ENCODE measurements at regions not wholly inside any gene's neighbourhood (a gene's known extent, or its start where the extent isn't known, plus 50 kb on each side); places are given as distances from the start of the nearest gene placed in this dataset.
"Not testable (repeated sequence)": the region's sequence is repeated elsewhere in the genome, so short reads cannot be mapped to it uniquely, and the experiment has no call there.

DNA sequence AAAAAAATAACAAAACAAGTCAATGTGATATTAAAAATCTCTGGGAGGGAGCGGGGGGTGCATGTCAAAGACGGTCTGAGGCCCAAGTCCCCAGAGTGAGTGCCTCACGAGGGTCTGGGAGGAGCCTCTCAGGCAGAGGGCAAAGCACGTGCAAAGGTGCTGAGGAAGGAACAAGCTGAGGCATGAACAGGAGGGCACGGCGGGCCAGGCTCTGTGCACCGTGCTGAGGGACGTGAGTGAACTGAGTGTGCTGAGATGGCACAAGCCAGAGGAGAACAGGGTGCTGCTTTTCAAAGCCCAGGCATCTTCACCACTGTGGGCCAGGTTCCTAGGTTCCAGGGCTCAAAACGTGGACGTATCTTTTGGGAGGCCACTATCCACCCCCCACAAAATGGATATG is 142.1 kb upstream of the PHACTR3 start:
- no peak for DNase-seq (ENCODE audit: low spot score)

DNA sequence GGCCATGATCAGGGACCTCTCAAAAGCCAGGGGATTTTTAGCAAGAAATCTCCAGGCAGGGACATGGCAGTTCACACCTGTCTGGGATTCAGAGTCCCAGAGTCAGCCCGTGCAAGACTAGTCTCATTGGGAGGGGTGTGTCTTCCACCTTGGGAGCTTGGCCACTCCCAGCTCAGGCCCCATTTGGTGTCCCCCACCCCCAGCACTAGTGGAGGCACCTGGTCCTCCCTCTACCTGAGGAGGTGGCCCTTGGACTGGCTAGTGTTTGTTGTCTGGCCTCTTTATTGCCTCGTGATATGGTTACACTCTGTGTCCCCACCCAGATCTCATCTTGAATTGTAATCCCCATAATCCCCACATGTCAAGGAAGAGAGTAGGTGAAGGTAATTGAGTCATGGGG is 140.8 kb upstream of the PHACTR3 start:
- no peak for DNase-seq (ENCODE audit: low spot score)

DNA sequence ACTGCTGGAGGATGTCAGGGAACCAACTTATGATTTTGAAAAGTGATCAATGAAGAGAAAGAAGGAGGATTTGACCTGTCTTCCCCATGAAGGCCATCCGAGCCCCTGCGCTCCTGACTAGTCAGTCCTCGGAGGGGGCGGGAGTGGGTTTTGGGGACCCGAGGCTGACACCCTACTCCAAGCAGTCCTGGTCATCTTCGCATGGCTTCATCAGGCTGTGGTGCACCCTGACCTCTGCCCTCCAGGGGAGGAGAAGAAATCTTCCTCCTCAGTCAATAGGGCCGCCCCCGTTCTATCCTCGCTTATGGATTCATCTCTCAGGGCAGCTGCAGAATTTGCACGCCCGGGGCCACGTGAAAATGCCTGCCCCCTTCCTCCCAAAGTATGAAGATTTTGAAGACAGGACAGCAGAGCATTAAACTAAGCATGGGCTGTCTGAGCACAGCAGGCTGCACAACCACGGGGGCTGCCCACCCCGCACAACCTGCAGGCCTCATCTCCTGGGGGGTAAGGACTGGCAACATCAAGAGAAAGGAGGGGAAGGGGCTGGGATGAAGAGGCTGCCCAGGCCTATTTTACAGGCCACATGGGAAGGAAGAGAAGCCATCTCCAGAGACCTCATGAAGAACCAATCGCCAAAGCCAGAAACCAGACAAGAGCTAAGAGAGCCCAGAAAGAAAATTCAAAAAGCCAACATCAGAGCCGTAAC is 138.1 kb upstream of the PHACTR3 start:
- no peak for DNase-seq (ENCODE audit: low spot score)

DNA sequence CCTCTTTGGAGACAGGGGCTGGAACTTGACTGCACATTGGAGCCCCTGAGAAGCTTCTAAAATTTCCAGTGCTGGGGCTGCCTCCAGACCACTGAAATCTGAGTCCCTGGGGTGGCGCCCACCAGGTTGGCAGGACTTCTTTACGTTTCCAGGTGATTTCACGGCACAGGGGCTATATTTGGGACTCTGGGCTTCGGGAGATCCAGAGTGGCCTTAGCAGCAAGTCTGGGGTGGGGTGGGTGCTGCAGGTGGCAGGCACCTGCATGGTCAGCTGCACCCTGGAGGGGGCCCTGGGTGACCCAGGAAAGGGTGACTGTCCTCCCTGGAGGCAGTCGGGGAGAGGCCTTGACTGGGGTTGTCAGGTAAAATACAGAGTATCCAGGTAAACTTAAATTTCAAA is 135.5 kb upstream of the PHACTR3 start:
- DNase-seq (ENCODE audit: low spot score) = no peak

DNA sequence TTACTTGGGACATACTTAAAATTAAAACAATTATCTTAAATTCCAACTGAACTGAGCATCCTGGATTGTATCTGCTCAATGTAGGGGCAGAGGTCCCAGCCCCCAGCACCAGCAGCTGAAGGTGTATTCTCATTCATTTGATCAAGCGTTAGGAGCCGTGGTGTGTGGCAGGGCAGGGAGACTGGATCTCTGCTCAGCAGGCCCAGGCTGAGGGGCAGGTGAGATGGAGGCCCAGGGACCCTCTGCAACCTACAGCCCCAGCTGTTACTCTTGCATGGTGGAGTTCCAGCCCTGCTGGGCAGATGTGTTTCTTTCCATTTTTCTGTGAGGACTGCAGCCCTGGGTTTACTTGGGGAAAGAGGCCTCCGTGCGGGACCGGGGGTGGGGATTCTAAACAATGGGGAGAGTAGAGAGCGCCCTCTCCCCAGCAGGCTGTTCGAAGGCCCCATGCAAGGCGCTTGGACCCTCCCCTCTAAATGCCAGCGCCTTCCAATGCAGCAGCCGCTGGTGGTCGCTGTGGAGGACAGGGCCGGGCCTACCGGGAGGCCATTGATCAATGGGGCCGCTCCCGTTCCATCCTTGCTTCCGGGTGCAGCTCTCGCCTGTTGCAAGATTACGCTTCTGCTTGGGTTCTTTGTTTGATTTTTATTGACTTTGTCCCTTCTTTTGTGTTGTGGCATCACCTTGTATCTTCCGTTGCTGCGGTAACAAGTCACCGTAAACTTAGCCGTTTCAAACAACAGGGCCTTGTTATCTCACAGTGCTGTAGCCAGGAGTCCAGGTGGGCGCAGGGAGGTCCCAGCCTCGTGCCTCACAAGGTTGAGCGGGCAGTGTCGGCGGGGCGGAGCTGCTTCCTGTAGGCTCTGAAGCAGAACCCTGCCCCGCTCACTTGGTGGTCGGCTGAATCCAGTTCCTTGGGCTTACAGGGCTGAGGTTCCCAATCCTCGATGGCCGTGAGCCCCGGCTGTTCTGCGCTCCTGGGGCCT is 134.8 kb upstream of the PHACTR3 start:
- no peak for DNase-seq (ENCODE audit: low spot score)

DNA sequence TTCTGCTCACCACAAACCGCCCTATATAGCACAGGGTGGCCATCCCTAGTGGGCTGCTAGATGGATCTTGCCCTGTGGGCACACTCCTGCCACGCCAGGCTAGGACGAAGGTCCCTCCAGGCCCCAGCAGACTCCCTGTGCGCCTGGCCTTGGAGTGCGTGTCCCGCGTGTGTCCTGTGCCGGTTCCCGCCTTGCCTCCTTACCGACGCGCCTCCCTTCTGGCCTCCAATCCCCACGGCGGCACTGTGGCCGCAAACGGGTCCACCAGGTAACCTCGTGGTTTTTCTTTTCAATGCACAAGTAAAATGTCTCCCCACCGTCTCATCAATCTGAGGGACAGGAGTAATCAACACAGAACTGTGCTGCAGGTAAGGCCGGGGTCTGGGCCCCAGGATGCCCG is 133.8 kb upstream of the PHACTR3 start:
- DNase-seq (ENCODE audit: low spot score) = no peak

DNA sequence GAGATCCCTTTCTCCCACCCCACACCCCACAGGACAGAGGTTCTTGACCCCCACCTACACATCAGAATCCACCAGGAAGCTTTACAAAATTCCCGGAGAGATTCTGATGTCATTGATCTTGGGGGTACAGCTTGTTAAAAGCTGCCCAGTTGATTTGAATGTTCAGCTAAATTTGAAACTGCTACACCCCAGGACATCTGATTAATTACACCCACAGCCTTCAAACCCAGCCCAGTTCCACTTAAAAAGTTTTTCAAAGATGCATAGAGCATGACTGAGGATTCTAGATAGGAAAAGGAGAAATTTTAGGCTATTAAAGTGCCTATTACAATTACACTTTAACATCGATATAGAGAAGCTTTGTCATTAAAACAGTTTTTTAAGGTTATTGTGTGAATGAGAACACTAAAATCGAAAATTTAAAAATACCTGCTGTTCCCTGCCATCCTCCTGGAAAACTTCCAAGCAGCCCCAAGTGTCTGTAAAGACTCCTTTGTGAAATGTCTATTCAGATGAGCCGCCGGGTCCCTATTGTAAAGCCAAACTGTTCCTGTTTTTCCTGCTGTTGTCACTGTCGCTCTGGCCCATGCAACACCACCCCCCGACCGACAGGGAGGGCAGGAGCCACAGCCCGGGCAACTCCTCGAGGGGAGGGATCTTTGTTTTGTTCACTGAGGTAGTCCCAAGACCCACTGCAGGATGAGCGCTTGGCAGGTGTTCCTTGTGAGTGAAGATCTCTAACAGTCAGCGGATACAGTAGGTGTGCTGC is 132.5 kb upstream of the PHACTR3 start:
- no peak for DNase-seq (ENCODE audit: low spot score)

DNA sequence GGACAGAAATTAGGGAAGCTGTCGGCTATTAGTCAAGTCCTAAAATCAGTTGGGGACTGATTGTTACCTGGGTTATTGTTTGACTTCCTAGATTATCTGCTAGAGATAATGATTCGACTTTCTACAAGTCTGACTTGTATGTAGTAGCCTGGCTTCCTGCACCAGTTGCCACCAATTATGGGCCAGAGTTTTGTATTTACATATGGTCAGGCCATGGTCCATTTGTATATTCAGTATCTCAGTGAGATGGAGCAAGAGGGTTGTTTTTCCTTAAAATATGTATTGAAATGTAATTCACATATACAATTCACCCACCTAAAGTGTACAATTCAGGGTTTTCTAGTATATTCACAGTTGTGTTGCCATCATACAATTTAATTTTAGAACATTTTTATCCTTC is 130.6 kb upstream of the PHACTR3 start:
- no peak for DNase-seq (ENCODE audit: low spot score)

DNA sequence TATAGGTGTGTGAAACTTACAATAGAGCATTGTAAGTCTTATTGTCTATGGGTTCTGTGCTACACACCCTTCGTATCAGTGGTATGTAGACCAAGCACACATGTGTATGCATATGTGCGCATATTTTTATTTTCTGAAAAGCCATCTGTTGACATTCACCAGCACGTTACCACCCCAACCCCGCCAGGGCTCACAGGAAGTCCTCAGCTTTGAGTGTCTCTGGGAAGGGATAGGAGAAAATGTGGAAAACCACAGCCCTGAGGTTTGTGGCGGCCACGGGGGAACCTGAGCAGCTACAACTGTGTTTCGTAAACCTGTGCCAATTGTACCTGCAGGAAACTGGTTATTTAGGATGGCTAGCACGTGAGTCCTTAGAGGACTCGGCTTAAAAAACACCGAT is 123.3 kb upstream of the PHACTR3 start:
- DNase-seq (ENCODE audit: low spot score) = no peak

DNA sequence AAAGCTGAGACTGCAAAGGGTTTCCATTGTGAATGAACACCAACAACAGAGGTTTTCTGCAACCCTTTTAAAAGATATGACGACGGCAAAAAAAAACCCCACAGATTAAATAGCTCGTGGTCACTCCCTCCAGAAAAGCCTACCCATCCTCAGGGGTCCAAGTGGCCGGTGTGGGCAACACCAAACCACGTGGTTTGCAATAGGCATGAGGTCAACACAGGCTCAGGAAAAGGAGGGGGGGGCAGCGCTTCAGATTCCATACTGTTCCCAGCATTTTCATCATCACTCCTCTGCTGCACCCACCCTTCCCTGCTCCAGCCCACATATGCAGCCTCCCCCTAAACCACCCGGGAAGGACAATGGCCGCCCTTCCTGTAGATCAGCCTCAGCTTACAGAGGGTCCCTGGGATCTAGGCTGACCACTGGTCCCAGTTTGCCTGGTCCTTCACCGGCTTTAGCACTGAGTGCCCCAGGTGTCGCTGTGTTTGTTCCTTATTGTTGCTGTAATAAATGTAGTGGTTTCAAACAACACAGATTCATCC is 122.8 kb upstream of the PHACTR3 start:
- no peak for DNase-seq (ENCODE audit: low spot score)

DNA sequence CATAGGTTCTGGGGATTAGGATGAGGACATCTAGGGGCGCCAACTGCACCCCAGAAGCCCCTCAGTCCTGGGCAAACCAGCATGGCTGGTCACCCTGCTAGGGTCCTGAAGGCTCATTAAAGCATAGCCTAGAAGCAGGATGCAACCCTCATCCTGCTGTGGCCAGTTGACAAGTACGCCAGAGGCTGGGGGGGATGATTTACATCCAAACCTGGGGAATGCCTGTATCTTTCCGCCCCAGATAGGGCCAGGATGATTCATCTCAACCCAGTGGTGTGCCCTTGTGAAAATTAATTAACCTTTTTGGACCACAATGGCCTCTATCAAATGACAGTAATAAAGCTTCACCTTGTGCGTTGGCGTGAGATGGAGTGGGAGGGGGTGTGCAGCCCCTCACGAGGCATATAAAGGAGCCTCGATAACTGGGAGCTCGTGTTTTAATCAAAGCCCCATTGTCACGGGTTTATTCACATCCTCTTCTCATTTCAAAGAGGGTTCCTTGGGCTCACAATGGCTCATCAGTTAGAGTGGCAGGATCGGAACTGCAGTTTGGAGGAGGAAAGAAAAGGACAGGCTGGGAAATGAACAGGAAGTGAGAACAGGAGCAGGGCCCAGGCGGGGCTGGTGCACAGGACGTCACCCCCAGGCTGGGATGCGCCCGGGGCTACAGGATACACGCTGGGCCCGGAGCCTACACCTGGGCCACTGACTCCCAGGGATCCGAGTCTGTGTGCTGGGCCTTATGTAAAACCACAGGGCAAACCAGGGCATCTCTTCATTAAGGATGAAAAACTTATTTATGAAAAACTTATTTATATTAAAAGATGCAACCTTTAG is 121.8 kb upstream of the PHACTR3 start:
- no peak for DNase-seq (ENCODE audit: low spot score)

DNA sequence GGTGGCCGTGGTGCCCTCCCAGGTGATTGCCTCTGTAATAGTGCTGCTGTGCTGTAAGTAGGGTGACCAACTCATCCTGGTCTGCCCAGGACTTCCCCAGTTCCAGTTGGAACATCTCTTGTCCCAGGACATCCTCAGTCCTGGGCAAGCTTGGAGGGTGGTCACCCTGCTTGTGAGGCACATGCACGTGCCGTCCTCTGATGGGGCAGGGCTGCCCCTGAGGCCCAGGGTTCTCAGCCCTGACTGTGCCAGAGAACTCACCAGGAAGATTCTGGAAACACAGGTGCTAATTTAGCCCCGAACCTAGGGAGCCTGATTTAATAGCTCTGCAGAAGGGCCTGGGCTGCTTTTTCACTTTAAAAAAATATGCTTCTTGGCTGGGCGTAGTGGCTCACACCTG is 120.9 kb upstream of the PHACTR3 start:
- no peak for DNase-seq (ENCODE audit: low spot score)

DNA sequence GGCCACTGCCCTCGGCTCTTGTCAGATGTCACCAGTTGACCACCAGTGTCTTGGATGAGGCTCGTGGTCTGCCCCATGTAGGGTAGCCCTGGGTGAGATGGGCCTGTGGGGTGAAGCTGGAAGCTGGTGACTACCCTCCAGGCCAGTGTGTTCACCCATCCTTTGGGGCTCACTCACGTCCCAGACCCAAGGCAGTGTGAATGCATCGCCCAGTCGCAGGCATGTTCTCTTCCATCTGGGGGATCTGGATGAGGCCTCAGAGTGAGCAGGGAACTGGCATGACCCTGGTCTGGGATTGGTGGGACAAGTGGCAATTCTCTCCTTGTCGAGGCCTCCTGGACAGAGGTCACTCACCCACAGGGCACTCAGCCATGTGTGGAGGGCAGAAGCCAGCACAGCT is 120.1 kb upstream of the PHACTR3 start:
- DNase-seq (ENCODE audit: low spot score) = no peak

DNA sequence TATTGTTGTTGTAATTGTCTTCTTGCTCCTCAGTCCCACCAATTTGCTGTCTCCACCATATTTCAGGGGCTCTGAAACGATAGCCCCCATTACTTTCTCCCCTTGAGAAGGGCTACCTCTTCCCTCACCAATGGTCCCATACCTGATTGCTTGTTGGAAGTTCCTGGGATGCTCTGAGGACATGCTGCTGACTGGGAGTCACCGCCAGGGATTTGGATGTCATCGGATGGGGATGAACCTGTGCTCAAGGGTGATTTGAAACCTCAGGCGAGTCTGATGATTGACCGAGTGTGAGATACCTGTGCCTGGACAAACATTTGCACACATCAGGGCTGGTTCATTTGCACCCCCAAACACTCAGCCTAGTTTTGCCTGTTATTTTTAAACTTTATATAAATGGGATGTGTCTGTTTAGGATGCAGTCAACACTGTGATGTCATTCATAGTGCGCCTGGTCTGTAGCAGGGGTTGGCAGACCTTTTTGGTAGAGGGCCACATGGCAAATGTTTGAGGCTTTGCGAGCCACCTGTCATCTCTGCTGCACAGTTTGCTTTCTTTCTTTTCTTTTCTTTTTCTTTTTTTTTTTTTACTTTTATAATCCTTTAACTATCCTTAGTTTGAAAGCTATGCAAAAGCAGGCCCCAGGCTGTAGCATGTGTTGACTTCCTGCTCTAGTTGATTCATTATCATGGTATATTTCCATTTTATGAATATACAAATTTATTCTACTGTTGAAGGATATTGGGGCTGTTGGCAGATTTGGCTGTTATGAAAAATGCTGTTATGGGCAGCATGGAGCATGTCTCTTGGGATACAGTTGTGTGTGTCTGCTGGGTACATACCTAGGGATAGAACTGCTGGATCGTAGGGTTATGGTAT is 118.5 kb upstream of the PHACTR3 start:
- no peak for DNase-seq (ENCODE audit: low spot score)

DNA sequence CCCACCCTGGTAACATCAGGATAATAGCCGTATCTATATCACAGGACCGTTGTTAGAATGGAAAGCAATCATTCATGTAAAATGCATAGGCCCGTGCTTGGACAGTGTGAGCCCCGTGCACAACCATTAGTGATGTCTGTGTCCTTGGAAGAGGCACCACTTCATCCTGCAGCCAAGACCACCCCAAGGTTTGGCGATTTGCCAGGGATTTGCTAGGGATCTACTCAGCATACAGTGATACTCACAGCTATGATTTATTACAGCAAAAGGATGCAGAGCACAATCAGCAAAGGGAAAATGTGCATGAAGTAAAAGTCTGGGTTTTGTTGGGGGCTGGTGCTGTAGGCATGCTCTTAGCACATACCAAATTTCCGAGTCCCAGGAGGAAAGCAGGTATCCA is 115.9 kb upstream of the PHACTR3 start:
- DNase-seq (ENCODE audit: low spot score) = not testable (repeated sequence)

DNA sequence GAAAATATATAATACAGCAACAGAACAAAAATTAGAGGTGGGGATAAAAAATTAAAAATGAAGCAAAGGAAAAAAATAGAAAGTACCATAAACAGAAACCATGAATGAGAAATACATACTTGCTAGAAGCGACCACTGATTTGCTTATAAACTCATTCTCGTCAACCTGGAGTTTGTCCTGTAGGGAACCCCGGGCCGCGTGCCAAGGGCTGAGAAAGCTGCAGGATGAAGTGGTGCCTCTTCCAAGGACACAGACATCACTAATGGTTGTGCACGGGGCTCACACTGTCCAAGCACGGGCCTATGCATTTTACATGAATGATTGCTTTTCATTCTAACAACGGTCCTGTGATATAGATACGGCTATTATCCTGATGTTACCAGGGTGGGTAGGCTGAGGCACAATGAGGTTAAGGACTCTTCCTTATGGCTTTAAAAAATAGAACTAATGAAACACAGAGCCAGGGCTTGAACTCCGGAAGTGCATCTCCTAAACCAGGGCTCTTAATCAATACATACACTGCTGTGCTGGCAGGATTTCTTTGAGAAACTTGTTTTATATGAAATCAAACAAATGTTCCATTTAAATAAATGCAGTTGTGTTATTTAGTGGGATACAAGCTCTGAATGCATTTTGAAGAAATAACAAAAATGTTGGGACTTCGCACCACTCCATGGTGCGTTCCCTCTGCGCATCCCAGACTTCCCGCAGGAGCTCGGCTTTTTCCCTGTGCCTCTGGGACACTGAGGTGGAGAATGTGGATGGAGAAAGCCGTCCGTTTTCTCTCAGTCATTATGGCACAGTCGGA is 113.9 kb upstream of the PHACTR3 start:
- DNase-seq (ENCODE audit: low spot score) = not testable (repeated sequence)

DNA sequence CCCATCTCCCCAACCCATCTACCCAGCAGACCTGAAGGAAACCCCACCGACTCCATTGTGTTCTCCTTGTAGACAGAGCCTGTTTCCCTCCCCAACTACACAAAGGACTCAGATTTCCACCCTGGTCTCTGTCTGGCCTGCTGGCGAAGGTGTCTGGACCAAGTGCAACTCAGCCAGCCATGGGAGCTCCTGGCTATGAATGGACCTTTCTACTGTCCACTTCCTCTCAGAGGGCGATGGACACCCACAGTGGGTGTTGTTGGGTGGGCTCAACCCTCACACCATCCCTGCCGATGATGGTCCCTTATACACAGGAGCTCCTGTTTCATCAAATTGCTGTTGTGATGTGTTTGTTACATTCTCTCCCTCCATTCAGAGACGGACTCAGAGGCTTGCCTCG is 112.5 kb upstream of the PHACTR3 start:
- no peak for DNase-seq (ENCODE audit: low spot score)

DNA sequence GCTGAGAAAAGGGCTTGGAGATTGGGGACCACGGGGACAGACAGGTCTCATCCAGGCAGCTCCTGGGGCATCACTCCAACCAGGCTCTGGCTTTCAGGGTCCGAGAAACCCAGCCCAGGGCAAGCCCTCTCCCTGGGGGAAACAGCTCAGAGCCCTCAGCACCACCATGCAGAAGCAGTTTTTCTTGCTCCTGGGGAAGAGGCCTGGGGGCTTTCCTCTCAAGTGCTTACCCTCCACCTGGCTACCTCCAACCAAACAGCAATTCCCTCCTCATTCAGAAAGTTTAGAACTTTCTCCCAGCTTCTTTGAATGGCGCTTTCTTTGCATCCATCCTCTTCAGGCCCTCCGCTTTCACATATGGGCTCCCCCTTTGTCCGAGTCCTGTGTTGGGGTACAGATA is 110.4 kb upstream of the PHACTR3 start:
- DNase-seq (ENCODE audit: low spot score) = no peak

DNA sequence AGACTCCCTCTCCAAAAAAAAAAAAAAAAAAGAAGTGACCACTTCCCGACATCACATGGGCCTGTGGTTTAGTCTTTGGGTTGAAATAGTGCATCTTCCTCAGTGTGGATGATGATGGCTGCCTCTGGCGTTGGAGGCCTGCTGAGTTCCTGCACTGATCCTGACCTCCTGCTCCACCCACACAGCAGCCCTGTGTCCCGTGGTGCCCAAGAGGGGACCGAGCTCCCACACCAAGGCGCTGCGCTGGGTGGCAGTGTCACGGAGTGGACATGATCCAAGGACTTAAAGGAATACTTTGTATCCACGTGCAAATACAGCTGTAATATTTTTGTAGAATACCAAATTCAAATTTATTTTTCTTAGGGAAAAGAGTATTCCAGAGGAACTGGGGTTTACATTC is 109.2 kb upstream of the PHACTR3 start:
- no peak for DNase-seq (ENCODE audit: low spot score)
